ENCODE measurements at regions not wholly inside any gene's neighbourhood (a gene's known extent, or its start where the extent isn't known, plus 50 kb on each side); places are given as distances from the start of the nearest gene placed in this dataset.

- TF ChIP-seq GATA2 (IDR thresholded peaks at IDR 0.05; ENCODE audit: low read depth, low read length) (no peak), GATA3 (IDR thresholded peaks at IDR 0.05; ENCODE audit: low read depth, low read length) (no peak)
Measured at GRCh38 chr15:87623832-87624231, 632.7 kb downstream of the NTRK3 start.

GRCh38 chr15:87620393-87620792 lies 636.1 kb downstream of the NTRK3 start:
- TF ChIP-seq GATA2 (IDR thresholded peaks at IDR 0.05; ENCODE audit: low read depth, low read length), result no peak
- no peak for TF ChIP-seq GATA3 (IDR thresholded peaks at IDR 0.05; ENCODE audit: low read depth, low read length)

GRCh38 chr15:87619161-87619960 lies 637.2 kb downstream of the NTRK3 start:
- peak; percentile 59 for TF ChIP-seq GATA3 (IDR thresholded peaks at IDR 0.05; ENCODE audit: low read depth, low read length)
- peak; percentile 65; the same call in 1 of the 2 replicates for TF ChIP-seq GATA2 (IDR thresholded peaks at IDR 0.05; ENCODE audit: low read depth, low read length)

GRCh38 chr15:87618203-87618725 lies 638.3 kb downstream of the NTRK3 start:
- TF ChIP-seq GATA3 (IDR thresholded peaks at IDR 0.05; ENCODE audit: low read depth, low read length) (no peak), GATA2 (IDR thresholded peaks at IDR 0.05; ENCODE audit: low read depth, low read length) (no peak)

GRCh38 chr15:87614704-87615103 lies 641.8 kb downstream of the NTRK3 start:
- no peak for TF ChIP-seq GATA2 (IDR thresholded peaks at IDR 0.05; ENCODE audit: low read depth, low read length)
- TF ChIP-seq GATA3 (IDR thresholded peaks at IDR 0.05; ENCODE audit: low read depth, low read length), result no peak

DNA sequence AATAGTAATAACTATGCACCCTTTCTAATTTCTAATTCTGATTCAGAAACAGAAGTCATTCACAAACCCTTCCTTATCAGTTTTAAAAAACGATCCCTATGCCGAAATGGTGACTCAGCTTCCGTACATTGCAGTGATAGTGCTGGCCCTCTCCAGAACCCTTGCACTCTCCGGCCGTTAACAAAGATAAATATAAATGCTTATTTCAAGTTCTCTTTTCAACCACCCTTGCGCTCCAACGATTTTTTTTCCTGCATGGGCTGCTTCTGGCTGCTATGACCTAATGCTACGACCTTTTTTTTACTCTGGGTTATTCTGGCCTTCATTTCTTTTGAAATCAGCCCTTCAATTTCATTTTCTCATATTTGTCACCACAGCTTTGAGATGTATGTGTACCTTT lies 646.2 kb downstream of the NTRK3 start:
- TF ChIP-seq GATA2 (IDR thresholded peaks at IDR 0.05; ENCODE audit: low read depth, low read length) (no peak), GATA3 (IDR thresholded peaks at IDR 0.05; ENCODE audit: low read depth, low read length) (no peak)

GRCh38 chr15:87609894-87610293 lies 646.6 kb downstream of the NTRK3 start:
- TF ChIP-seq GATA3 (IDR thresholded peaks at IDR 0.05; ENCODE audit: low read depth, low read length), result no peak
- TF ChIP-seq GATA2 (IDR thresholded peaks at IDR 0.05; ENCODE audit: low read depth, low read length), result no peak

DNA sequence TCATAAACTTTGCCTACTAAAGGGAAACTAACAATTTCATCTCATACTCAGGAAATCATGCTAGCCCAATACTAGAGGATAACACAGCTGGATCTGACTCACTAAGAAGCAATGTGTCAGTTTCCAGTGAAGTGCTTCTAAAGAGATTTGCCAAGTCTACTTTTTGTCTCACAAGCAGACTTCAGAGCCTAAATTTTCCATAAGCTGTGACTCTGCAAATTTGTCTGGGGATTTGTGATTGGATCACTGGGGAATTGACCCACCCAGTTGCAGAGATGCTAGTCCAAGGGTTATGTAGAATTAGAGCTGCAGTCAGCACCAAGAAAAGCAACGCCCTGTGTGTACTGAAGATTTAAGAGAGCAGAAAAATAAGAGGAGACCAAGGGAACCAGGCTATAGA lies 647.1 kb downstream of the NTRK3 start:
- no peak for TF ChIP-seq GATA2 (IDR thresholded peaks at IDR 0.05; ENCODE audit: low read depth, low read length)
- no peak for TF ChIP-seq GATA3 (IDR thresholded peaks at IDR 0.05; ENCODE audit: low read depth, low read length)

GRCh38 chr15:87608238-87609028 lies 648.1 kb downstream of the NTRK3 start:
- no peak for TF ChIP-seq GATA2 (IDR thresholded peaks at IDR 0.05; ENCODE audit: low read depth, low read length)
- no peak for TF ChIP-seq GATA3 (IDR thresholded peaks at IDR 0.05; ENCODE audit: low read depth, low read length)

- no peak for TF ChIP-seq GATA2 (IDR thresholded peaks at IDR 0.05; ENCODE audit: low read depth, low read length)
- no peak for TF ChIP-seq GATA3 (IDR thresholded peaks at IDR 0.05; ENCODE audit: low read depth, low read length)
Measured at GRCh38 chr15:87606971-87607370, 649.6 kb downstream of the NTRK3 start.

GRCh38 chr15:87604857-87605446 lies 651.6 kb downstream of the NTRK3 start:
- no peak for TF ChIP-seq GATA3 (IDR thresholded peaks at IDR 0.05; ENCODE audit: low read depth, low read length)
- no peak for TF ChIP-seq GATA2 (IDR thresholded peaks at IDR 0.05; ENCODE audit: low read depth, low read length)

DNA sequence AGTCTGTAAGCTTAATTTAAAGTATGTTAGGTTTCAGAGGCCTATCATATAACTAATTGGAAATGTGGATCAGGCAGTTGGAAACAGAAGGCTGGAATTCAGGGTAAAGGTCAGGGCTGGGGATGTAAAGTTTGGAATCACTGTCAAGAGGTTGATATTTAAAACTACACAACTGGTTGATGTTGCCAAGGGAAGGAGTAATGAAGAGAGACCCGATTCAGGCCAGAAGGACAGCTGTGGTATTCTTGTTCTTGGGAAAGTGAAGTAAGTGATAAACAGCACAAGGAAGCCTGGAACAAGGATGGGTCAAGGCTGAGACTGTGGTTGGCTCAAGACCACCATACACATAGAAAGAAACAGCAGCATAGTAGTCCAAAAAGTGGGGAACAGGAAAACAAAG lies 654.2 kb downstream of the NTRK3 start:
- TF ChIP-seq GATA3 (IDR thresholded peaks at IDR 0.05; ENCODE audit: low read depth, low read length), result no peak
- TF ChIP-seq GATA2 (IDR thresholded peaks at IDR 0.05; ENCODE audit: low read depth, low read length), result no peak

- TF ChIP-seq GATA3 (IDR thresholded peaks at IDR 0.05; ENCODE audit: low read depth, low read length) (no peak), GATA2 (IDR thresholded peaks at IDR 0.05; ENCODE audit: low read depth, low read length) (no peak)
Measured at GRCh38 chr15:87599616-87600015, 656.9 kb downstream of the NTRK3 start.

- no peak for TF ChIP-seq GATA2 (IDR thresholded peaks at IDR 0.05; ENCODE audit: low read depth, low read length)
- no peak for TF ChIP-seq GATA3 (IDR thresholded peaks at IDR 0.05; ENCODE audit: low read depth, low read length)
Measured at GRCh38 chr15:87597346-87598052, 659.0 kb downstream of the NTRK3 start.

All from SH-SY5Y (cell line).